ENCODE measurements at regions not wholly inside any gene's neighbourhood (a gene's known extent, or its start where the extent isn't known, plus 50 kb on each side); places are given as distances from the start of the nearest gene placed in this dataset.

DNA sequence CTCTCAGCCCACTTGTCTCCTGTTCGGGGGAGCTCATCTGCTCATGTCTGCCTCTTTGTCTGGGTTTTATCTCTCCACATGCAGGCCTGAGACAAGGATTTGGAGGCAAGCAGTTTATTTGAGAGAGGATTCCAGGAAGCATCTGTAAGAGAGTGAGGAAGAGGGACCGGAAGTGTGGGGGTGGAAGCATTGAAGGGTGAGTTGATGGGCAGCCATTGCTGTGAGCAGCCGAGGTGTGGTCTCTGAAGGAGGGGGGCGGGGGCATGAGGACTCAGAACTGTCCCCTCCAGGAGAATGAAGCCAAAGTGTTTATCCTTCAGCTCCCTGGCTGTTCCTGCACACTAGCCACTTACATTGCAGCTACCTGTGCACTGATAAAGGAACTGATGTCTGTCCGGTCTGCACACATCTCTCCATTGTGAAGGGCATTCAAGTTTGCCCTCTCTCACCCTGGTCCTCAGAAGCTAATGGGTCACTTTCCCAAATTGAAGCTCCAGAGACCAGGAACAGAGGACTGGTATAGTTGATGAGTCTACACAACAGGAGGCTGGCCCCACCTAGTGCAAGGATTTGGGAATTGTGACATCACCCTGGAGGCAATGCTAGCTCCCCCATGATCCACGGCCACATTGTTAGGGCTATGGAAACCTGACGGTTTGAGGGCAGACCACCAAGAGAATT, 100.5 kb upstream of the FOXA2 start:
- H3F3A ChIP-seq (ENCODE audit: low read depth): no peaks in the 10 kb centered on the region
- Mint-ChIP-seq H3K27me3 (ENCODE audit: insufficient read depth, low read depth) (peaks cover 11% of the 10 kb centered on the region), H3K27ac (no peak overlapping the region), H3K4me1 (no peaks in the 10 kb centered on the region), H3K9me3 (peaks cover 3% of the 10 kb centered on the region), H3K4me3 (no peak overlapping the region), H3K36me3 (no peaks in the 10 kb centered on the region)
- H3K4me3 ChIP-seq: no peak overlapping the region
- no peak overlapping the region for H2AFZ ChIP-seq (replicated peaks)
- no peaks in the 10 kb centered on the region for H3K4me1 ChIP-seq
- H3K4me2 ChIP-seq: no peak overlapping the region
- H3K36me3 ChIP-seq: no peaks in the 10 kb centered on the region
- peaks cover 6% of the 10 kb centered on the region for H3K27me3 ChIP-seq
- no peak overlapping the region for H3K9ac ChIP-seq
- H3K79me2 ChIP-seq (ENCODE audit: low read depth): no peaks in the 10 kb centered on the region
- H3K27ac ChIP-seq: no peak overlapping the region
- H3K9me3 ChIP-seq (ENCODE audit: low read depth): no peaks in the 10 kb centered on the region
- TF ChIP-seq EZH2phosphoT487 (IDR thresholded peaks at IDR 0.05): no peak
- TF ChIP-seq, protein P1, sequence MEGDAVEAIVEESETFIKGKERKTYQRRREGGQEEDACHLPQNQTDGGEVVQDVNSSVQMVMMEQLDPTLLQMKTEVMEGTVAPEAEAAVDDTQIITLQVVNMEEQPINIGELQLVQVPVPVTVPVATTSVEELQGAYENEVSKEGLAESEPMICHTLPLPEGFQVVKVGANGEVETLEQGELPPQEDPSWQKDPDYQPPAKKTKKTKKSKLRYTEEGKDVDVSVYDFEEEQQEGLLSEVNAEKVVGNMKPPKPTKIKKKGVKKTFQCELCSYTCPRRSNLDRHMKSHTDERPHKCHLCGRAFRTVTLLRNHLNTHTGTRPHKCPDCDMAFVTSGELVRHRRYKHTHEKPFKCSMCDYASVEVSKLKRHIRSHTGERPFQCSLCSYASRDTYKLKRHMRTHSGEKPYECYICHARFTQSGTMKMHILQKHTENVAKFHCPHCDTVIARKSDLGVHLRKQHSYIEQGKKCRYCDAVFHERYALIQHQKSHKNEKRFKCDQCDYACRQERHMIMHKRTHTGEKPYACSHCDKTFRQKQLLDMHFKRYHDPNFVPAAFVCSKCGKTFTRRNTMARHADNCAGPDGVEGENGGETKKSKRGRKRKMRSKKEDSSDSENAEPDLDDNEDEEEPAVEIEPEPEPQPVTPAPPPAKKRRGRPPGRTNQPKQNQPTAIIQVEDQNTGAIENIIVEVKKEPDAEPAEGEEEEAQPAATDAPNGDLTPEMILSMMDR (IDR thresholded peaks at IDR 0.05): no peak
- no peak for TF ChIP-seq EZH2 (IDR thresholded peaks at IDR 0.05)
- no peak for DNase-seq (ENCODE audit: low spot score)
- H4K20me1 ChIP-seq (ENCODE audit: low read depth): no peaks in the 10 kb centered on the region

DNA sequence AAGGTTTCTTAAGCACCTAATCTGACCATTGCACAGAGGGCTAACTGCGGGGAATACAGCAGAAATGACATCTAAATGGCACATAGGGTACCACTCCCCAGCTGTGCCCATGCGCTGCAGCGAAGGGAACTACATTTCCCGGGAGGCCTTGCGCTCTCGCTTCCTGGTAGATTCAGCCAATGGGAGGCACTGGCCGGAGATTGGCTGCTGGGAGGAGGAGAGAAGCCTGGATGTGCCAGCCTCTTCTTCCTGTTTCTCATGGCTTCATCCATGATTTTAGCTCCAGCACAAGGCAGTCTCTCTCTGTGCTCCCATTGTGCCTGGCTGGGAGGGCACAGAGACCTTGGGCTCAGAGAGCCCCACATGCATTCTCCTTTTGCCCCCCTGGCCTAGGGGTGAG, 101.7 kb upstream of the FOXA2 start:
- Histone ChIP-seq H4K20me1 (ENCODE audit: low read depth) (no peaks in the 10 kb centered on the region), H3K4me1 (no peaks in the 10 kb centered on the region), H3K9ac (no peak overlapping the region), H3K27me3 (peaks cover 11% of the 10 kb centered on the region), H3K36me3 (no peaks in the 10 kb centered on the region), H3K27ac (no peak overlapping the region), H3K9me3 (ENCODE audit: low read depth) (no peaks in the 10 kb centered on the region), H3K79me2 (ENCODE audit: low read depth) (no peaks in the 10 kb centered on the region), H3F3A (ENCODE audit: low read depth) (no peaks in the 10 kb centered on the region), H2AFZ (replicated peaks) (no peak overlapping the region), H3K4me3 (no peak overlapping the region), H3K4me2 (no peak overlapping the region)
- TF ChIP-seq EZH2 (IDR thresholded peaks at IDR 0.05) (no peak), EZH2phosphoT487 (IDR thresholded peaks at IDR 0.05) (no peak)
- TF ChIP-seq, protein P1 (IDR thresholded peaks at IDR 0.05): no peak
- Mint-ChIP-seq H3K9me3 (peaks cover 3% of the 10 kb centered on the region), H3K4me3 (no peak overlapping the region), H3K4me1 (no peaks in the 10 kb centered on the region), H3K27me3 (ENCODE audit: insufficient read depth, low read depth) (peaks cover 14% of the 10 kb centered on the region), H3K36me3 (no peaks in the 10 kb centered on the region), H3K27ac (no peak overlapping the region)
- DNase-seq (ENCODE audit: low spot score): peak; percentile 55

DNA sequence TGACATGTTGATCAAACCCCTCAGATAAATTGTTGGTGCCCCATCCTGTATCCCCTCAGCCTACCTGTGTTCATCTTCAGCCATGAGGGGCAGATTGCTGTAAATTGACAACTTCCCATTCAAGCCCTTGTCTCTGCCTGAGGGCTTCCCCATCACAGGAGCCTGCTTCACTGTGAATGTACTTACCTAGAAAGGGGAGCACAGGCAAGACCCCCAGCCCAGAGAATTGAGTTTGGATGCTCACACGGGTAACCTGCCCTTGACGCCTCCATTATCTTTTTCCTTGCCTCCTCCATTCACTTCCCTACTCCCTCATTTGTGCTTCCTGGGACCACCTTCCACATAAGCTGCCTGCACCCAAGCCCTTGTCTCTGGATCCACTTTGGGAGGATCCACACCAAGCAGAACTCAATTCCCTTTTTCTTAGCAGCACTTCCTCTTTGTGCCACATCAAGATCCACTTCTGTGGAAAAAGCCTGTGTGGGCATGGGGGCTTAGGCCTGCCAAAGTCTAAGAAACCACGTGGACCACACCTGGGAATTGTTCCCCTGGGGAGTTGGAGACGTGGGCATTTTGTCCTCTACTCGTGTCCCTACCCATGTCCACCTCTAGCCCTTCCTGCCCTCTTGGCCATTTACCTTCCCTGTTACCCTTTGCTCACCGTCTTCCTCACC, 103.4 kb upstream of the FOXA2 start:
- no peak overlapping the region for H2AFZ ChIP-seq (replicated peaks)
- H3K9me3 ChIP-seq (ENCODE audit: low read depth): no peaks in the 10 kb centered on the region
- Mint-ChIP-seq H3K4me1 (no peaks in the 10 kb centered on the region), H3K36me3 (no peaks in the 10 kb centered on the region), H3K27ac (no peak overlapping the region), H3K9me3 (peaks cover 3% of the 10 kb centered on the region), H3K4me3 (no peak overlapping the region), H3K27me3 (ENCODE audit: insufficient read depth, low read depth) (peaks cover 11% of the 10 kb centered on the region)
- H3K79me2 ChIP-seq (ENCODE audit: low read depth): no peaks in the 10 kb centered on the region
- no peaks in the 10 kb centered on the region for H3F3A ChIP-seq (ENCODE audit: low read depth)
- TF ChIP-seq, protein P1 (IDR thresholded peaks at IDR 0.05): no peak
- no peak for TF ChIP-seq EZH2phosphoT487 (IDR thresholded peaks at IDR 0.05)
- no peak for TF ChIP-seq EZH2 (IDR thresholded peaks at IDR 0.05)
- H3K4me2 ChIP-seq: no peak overlapping the region
- peaks cover 11% of the 10 kb centered on the region for H3K27me3 ChIP-seq
- peaks cover 4% of the 10 kb centered on the region for H3K4me1 ChIP-seq
- H3K27ac ChIP-seq: no peak overlapping the region
- H3K9ac ChIP-seq: no peak overlapping the region
- no peak for DNase-seq (ENCODE audit: low spot score)
- no peaks in the 10 kb centered on the region for H3K36me3 ChIP-seq
- no peak overlapping the region for H3K4me3 ChIP-seq
- no peaks in the 10 kb centered on the region for H4K20me1 ChIP-seq (ENCODE audit: low read depth)
